ENCODE measurements at regions not wholly inside any gene's neighbourhood (a gene's known extent, or its start where the extent isn't known, plus 50 kb on each side); places are given as distances from the start of the nearest gene placed in this dataset.

DNA sequence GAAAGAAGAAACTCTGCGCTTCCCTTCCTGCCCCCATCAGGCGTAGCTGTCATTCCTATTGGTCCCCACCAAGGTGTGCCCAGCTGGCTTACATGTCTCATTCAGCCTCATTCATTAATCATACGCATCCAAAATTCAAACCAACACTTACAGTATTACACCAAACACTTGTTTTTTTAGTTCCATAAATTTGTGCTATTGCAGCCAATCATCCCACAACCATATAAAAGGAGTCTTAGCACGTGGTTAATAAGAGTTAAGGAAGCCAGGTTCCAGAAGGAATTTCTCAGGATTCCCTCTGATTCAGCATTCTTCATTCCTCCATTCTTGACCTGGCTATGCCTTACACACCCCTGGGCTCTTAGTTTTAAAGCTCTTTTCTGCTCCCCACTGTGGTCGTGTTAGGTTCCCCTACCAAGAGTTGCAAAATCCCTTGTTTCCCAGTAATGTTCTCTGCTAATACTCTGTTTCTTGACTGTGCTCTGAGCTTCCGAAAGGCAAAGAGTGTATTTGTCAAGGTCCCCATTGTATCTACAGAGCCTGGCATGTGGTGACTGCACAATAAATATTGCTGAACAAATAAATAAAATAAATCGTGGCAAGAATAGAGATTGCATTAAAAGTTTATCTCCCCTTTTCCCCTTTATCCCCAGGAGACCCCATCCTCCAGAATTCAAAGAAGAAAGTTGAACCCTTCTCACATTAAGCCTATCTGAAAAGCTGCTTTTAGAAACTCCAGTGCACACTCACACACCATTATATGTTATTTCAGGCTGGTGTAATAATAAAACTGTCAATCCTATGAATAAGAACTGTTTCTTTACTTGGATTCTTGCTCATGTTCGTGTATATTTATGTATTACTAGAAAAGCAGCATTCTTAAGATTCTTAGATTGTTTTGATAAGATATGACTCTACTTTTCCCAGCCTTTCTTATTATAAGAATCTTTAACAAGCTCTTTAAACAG lies 514.4 kb downstream of the INHBA start (continued):
- TF ChIP-seq CHD7 (IDR thresholded peaks at IDR 0.05; ENCODE audit: insufficient replicate concordance, low read length) (no peak), ASH2L (IDR thresholded peaks at IDR 0.05; ENCODE audit: low read length) (no peak), SP1 (IDR thresholded peaks at IDR 0.05; ENCODE audit: low read depth, low read length) (no peak), CTBP2 (IDR thresholded peaks at IDR 0.05; ENCODE audit: borderline replicate concordance, insufficient read depth, insufficient read length, low read length) (no peak), TAF1 (IDR thresholded peaks at IDR 0.05; ENCODE audit: low read depth, low read length) (no peak)
- TF ChIP-seq, protein P1, sequence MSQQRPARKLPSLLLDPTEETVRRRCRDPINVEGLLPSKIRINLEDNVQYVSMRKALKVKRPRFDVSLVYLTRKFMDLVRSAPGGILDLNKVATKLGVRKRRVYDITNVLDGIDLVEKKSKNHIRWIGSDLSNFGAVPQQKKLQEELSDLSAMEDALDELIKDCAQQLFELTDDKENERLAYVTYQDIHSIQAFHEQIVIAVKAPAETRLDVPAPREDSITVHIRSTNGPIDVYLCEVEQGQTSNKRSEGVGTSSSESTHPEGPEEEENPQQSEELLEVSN (IDR thresholded peaks at IDR 0.05) = no peak
